GM19240 (cell line): ENCODE measurements at regions not wholly inside any gene's neighbourhood (a gene's known extent, or its start where the extent isn't known, plus 50 kb on each side); places are given as distances from the start of the nearest gene placed in this dataset.

ENCODE experiments used
- DNase-seq: peaks from one replicate; pipeline ENCODE4 v3.0.0; 2011; ENCODE audit warnings: low spot score; ENCODE audit not compliant: insufficient read length

DNA sequence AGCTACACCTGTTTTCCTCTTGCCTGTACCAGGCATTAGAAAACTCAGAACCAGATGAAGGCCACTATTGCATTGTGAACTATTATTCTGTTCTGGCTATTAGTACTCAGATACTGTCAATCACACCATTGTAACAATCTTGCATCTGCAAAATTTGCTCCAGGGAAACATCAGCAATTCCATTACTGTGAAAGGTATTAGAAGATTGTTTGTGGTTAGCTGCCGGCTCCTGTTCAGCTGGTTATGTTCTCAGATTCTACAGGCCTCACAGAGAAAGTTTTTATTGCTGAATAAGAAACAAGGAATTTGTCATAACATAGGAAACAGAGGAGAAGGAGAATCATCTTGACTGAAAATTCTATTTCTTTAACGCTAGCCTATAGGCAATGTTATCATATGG lies 179.9 kb downstream of the PLOD2 start:
- no peak for DNase-seq

DNA sequence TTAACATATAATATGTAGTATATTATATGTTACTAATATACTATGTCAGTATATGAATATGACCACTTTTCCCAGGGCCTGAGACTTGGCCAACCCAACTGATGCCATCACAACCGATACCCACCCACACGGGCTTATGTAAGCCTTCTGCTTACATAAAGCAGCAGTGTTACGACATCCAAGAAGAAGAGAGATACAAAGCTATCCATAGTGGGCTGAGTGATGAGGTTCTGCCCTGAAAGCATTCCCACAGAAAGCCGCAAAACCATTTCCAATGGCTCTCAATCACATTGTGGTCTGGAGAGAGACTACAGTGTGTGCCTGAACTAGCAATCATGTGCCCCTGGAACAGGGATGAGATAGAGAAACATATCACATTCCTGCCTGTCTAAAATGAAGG lies 177.9 kb downstream of the PLOD2 start:
- DNase-seq, result no peak
